ENCODE measurements at regions not wholly inside any gene's neighbourhood (a gene's known extent, or its start where the extent isn't known, plus 50 kb on each side); places are given as distances from the start of the nearest gene placed in this dataset.

DNA sequence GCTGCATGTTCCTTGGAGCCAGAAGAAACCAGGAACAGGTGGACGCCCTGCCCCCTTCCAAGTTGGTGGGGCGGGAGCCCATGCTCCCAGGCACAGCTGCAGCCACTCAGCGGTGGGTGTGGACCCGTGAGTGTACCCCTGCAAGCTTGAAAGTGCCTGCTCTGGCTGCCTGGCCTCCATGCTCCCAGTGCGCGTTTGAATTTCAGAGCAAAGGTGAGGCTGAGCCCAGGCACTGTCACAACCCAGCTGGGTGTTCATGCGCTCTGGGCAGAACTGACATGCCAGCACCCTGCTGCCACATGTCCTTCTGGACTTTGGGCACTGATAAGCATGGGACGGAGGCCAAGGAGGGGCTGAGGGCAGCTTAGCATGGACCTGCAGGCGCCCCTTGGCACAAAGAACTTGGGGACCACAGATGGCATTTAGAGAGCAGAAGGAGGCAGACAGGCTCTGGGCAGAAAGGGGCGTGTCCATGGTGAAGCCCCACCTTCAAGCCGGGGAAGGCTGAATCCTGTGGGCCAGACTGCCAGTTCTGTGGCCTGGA is 402.0 kb upstream of the NRG3 start:
- TF ChIP-seq, protein P1, sequence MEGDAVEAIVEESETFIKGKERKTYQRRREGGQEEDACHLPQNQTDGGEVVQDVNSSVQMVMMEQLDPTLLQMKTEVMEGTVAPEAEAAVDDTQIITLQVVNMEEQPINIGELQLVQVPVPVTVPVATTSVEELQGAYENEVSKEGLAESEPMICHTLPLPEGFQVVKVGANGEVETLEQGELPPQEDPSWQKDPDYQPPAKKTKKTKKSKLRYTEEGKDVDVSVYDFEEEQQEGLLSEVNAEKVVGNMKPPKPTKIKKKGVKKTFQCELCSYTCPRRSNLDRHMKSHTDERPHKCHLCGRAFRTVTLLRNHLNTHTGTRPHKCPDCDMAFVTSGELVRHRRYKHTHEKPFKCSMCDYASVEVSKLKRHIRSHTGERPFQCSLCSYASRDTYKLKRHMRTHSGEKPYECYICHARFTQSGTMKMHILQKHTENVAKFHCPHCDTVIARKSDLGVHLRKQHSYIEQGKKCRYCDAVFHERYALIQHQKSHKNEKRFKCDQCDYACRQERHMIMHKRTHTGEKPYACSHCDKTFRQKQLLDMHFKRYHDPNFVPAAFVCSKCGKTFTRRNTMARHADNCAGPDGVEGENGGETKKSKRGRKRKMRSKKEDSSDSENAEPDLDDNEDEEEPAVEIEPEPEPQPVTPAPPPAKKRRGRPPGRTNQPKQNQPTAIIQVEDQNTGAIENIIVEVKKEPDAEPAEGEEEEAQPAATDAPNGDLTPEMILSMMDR (IDR thresholded peaks at IDR 0.05; ENCODE audit: insufficient read depth, low read depth, low read length): no peak
- no peak for TF ChIP-seq EZH2 (IDR thresholded peaks at IDR 0.05; ENCODE audit: insufficient read depth, low read length)

Measured in astrocyte (in vitro differentiated cells and primary cell).